Spleen (tissue), 7 donors: ENCODE measurements at regions not wholly inside any gene's neighbourhood (a gene's known extent, or its start where the extent isn't known, plus 50 kb on each side); places are given as distances from the start of the nearest gene placed in this dataset.

Source experiments
- POLR2A ChIP-seq, 3 donors: fragments of 450-650 bp; IDR thresholded peaks; one replicate each; pipeline ENCODE4 v1.5.1; 2017; ENCODE audit warnings: antibody characterized with exemption in 3 of 3, mild to moderate bottlenecking in 1 of 3
- POLR2AphosphoS5 ChIP-seq, 3 donors: sonication (generic); formaldehyde crosslinking; IDR thresholded peaks; one replicate each; pipeline ENCODE4 v1.5.1; 2017; ENCODE audit warnings: antibody characterized with exemption in 3 of 3
- TF ChIP-seq, protein P1 (sequence below), 11 experiments: fragments of 200-600 bp in 7 of 11; fragments of 450-650 bp in 4 of 11; sonication (generic) in 4 of 11; IDR thresholded peaks in 8 of 11; conservative IDR thresholded peaks in 3 of 11; 1 replicate in 7 of 11; 2 replicates in 4 of 11; pipeline versions ENCODE4 v1.4.0 to v1.8.0; 2016 to 2021; ENCODE audit warnings: antibody characterized with exemption in 11 of 11, inconsistent platforms in 4 of 11, mild to moderate bottlenecking in 1 of 11
- donor health status: DM: no; HTN: no; CAD: no; lungs with moderate emphysema.
- donor health status: DM: no; HTN: no; CAD: no.
- donor health status: DM: no; HTN: no; CAD: no.

DNA sequence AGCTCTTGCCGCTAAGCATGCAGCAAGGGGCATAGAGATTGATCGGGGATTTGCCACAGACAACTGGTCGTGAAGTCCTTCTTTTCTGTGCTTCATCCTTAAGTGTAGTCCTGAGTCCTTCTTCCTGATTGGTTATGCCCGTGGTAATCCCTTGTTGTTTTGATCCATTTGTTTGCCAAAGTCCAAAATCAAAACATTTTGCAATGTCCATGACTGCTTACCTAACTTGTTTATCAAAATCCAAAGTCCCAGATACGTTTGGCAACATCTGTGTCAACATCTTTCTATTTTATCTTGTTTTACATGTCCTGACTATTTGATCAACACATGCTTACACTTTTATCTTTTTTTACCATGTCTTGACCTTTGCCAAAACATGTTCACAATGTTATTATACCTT lies 229.0 kb upstream of the ZNF804A start:
- TF ChIP-seq, protein P1, sequence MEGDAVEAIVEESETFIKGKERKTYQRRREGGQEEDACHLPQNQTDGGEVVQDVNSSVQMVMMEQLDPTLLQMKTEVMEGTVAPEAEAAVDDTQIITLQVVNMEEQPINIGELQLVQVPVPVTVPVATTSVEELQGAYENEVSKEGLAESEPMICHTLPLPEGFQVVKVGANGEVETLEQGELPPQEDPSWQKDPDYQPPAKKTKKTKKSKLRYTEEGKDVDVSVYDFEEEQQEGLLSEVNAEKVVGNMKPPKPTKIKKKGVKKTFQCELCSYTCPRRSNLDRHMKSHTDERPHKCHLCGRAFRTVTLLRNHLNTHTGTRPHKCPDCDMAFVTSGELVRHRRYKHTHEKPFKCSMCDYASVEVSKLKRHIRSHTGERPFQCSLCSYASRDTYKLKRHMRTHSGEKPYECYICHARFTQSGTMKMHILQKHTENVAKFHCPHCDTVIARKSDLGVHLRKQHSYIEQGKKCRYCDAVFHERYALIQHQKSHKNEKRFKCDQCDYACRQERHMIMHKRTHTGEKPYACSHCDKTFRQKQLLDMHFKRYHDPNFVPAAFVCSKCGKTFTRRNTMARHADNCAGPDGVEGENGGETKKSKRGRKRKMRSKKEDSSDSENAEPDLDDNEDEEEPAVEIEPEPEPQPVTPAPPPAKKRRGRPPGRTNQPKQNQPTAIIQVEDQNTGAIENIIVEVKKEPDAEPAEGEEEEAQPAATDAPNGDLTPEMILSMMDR (IDR thresholded peaks at IDR 0.05 in 8 of 11, conservative IDR thresholded peaks at IDR 0.05 in 3 of 11), result no peak
- TF ChIP-seq POLR2AphosphoS5 (IDR thresholded peaks at IDR 0.05) (no peak), POLR2A (IDR thresholded peaks at IDR 0.05) (no peak)
